Tibial nerve (tissue), 4 donors: ENCODE measurements at regions not wholly inside any gene's neighbourhood (a gene's known extent, or its start where the extent isn't known, plus 50 kb on each side); places are given as distances from the start of the nearest gene placed in this dataset.

Experiments used
- DNase-seq, 2 donors: peaks; one replicate each; pipeline ENCODE4 v3.0.0-alpha.2; 2019; ENCODE audit warnings: low spot score in 2 of 2
- H3K27ac ChIP-seq, 4 donors: fragments of 200-600 bp; sonication (generic) in 3 of 4; one replicate each; pipeline ENCODE4 v1.5.1; 2017 to 2019; ENCODE audit warnings: mild to moderate bottlenecking in 1 of 4
- H3K27me3 ChIP-seq, 2 donors: fragments of 200-600 bp; sonication (generic) in 1 of 2; one replicate each; pipeline versions ENCODE4 v1.5.1 to v1.6.0; 2017 to 2019
- H3K36me3 ChIP-seq, 3 donors: fragments of 200-600 bp; sonication (generic); one replicate each; pipeline ENCODE4 v1.5.1; 2018 to 2019
- H3K4me1 ChIP-seq, 4 donors: fragments of 200-600 bp; sonication (generic) in 3 of 4; one replicate each; pipeline ENCODE4 v1.5.1; 2017 to 2019
- H3K4me3 ChIP-seq, 4 donors: fragments of 200-600 bp; sonication (generic) in 3 of 4; one replicate each; pipeline ENCODE4 v1.5.1; 2017 to 2019; ENCODE audit warnings: mild to moderate bottlenecking in 1 of 4, moderate library complexity in 1 of 4
- H3K9me3 ChIP-seq, 4 donors: fragments of 200-600 bp; sonication (generic) in 3 of 4; one replicate each; pipeline ENCODE4 v1.5.1; 2017 to 2019
- CTCF ChIP-seq, 5 experiments: fragments of 200-600 bp in 3 of 5; fragments of 450-650 bp in 2 of 5; sonication (generic) in 3 of 5; IDR thresholded peaks; one replicate each; pipeline ENCODE4 v1.5.1; 2016 to 2019; ENCODE audit warnings: antibody characterized with exemption in 5 of 5, mild to moderate bottlenecking in 3 of 5, moderate library complexity in 2 of 5
- EP300 ChIP-seq, 2 donors: sonication (generic); formaldehyde crosslinking; IDR thresholded peaks; one replicate each; pipeline ENCODE4 v1.6.1; 2017; ENCODE audit warnings: antibody characterized with exemption in 2 of 2, mild to moderate bottlenecking in 1 of 2
- POLR2A ChIP-seq, 2 donors: fragments of 450-650 bp; IDR thresholded peaks; one replicate each; pipeline ENCODE4 v1.6.1; 2017; ENCODE audit warnings: antibody characterized with exemption in 2 of 2, mild to moderate bottlenecking in 2 of 2, moderate library complexity in 2 of 2
- WGBS, 2 donors: methylation state at CpG; one replicate each; pipeline ENCODE4 v1.1.5; 2018; 5-methylcytosine and 5-hydroxymethylcytosine counted together

DNA sequence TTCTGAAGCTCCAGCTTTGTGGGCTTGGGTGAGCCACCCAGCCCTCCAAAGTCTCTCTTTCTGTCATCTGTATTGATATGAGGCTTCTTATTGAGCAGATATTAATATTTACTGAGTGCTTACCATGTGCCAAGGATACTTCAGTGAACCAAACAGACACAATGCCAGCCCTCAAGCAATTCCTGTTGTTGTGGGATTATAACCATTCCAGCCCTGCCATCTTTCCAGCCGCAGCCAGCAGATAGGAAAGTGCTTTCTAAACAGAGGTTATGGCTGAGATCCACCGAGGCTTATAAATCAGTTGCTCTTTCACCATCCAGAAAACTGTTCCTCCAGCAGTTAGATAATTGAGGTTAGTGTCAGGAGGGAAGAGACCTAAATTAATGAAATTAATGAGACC, 137.7 kb upstream of the ALDH1B1 start:
- WGBS, 2 donors = 82 to 88% methylated on average over 2 of the region's 2 CpGs
- TF ChIP-seq CTCF (IDR thresholded peaks at IDR 0.05) (no peak), POLR2A (IDR thresholded peaks at IDR 0.05) (no peak), EP300 (IDR thresholded peaks at IDR 0.05) (no peak)
- H3K9me3 ChIP-seq = peaks cover 0 to 5% (median 0%) of the 10 kb centered on the region in 4 donors
- no peaks in the 10 kb centered on the region for H3K4me1 ChIP-seq
- no peaks in the 10 kb centered on the region for H3K36me3 ChIP-seq
- no peak overlapping the region for H3K27ac ChIP-seq
- H3K27me3 ChIP-seq = no peaks in the 10 kb centered on the region
- no peak for DNase-seq
- no peak overlapping the region for H3K4me3 ChIP-seq

DNA sequence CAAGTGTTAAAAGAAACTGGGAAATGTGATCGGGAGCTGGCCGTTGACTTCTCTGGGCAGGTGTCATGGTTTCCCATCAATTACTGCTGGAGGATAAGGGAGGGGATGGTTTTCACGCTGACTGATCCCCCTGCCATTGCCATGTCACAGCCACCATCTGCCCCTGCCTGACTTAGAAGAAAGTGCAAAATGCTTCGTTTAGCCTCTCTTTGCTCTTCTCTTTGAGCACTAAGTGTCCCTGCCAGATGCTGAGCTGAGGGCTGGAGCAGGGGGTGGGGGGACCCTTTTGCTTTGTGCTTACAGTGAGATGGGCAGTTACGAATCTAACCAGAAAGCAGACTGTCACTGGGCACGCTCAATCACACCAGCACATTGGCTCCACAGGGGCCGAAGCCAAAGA, 138.4 kb upstream of the ALDH1B1 start:
- TF ChIP-seq EP300 (IDR thresholded peaks at IDR 0.05) (no peak), POLR2A (IDR thresholded peaks at IDR 0.05) (no peak), CTCF (IDR thresholded peaks at IDR 0.05) (no peak)
- 56 to 73% methylated on average over 7 of the region's 7 CpGs for WGBS, 2 donors
- Histone ChIP-seq H3K4me1 (no peaks in the 10 kb centered on the region), H3K9me3 (peaks cover 0 to 5% (median 0%) of the 10 kb centered on the region in 4 donors), H3K36me3 (no peaks in the 10 kb centered on the region), H3K27ac (no peak overlapping the region), H3K4me3 (no peak overlapping the region), H3K27me3 (no peaks in the 10 kb centered on the region)
- DNase-seq = no peak

DNA sequence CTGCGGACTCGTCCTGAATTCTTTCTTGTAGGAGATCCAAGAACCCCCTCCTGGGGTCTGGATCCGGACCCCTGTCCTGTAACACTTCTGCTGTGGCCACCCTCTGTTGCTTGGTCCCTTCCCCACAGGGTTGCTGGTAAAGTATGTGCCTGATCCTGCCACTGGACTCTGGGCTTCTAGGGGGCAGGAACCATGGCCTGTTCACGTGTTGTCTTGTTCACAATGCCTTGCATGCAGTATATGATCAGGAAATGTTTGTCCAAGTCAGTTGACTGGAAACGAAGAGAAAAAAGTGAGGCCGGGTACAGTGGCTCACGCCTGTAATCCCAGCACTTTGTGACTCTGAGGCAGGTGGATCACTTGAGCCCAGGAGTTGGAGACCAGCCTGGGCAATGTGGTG, 139.3 kb upstream of the ALDH1B1 start:
- Histone ChIP-seq H3K27me3 (no peaks in the 10 kb centered on the region), H3K4me3 (no peak overlapping the region), H3K9me3 (peaks cover 0 to 5% (median 0%) of the 10 kb centered on the region in 4 donors), H3K4me1 (no peaks in the 10 kb centered on the region), H3K27ac (no peak overlapping the region), H3K36me3 (no peaks in the 10 kb centered on the region)
- 85% methylated on average over 7 of the region's 7 CpGs for WGBS, 2 donors
- DNase-seq = no peak
- TF ChIP-seq EP300 (IDR thresholded peaks at IDR 0.05) (no peak), POLR2A (IDR thresholded peaks at IDR 0.05) (no peak), CTCF (IDR thresholded peaks at IDR 0.05) (no peak)

DNA sequence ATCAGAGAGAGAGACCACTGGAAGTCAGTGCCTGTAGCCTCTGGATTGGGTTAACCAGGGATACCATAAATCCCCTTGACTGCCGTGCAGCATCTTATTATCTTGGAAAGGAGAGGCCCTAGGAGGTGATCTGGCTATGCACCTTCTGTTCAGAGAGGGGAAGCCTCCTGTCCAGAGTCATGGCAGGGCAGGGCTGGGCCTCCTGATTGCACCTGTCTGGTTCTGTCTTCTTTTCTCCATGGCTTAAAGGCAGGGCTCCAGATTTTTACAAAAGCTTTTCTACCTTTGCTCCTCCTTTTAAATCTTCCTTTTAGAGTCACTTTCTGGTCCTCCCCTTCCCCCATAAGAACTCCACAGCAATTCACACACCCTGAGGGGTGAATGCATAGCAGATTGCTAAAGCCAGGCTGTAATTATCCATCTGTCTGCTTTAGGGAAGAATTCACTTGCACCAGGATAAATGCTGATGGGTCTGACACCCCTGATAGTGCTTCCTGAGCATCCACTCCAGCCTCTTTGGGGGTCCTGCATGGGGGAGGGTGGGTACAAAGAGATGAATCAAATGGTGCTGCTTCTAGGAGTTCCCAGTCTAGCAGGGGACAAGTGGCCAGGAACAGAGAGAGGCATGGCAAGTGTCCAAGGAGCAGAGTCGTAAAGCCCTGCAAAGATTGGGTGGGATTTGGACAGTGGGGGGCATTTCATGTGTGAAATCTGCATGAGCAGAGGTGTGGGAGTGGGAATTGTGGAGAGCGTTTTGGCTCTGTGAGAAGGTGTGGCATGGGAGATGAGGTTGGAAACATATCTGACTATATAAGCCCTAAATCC, 141.3 kb upstream of the ALDH1B1 start:
- Histone ChIP-seq H3K27ac (no peak overlapping the region), H3K4me3 (no peak overlapping the region), H3K27me3 (no peaks in the 10 kb centered on the region), H3K9me3 (peaks cover 0 to 5% (median 0%) of the 10 kb centered on the region in 4 donors), H3K36me3 (no peaks in the 10 kb centered on the region), H3K4me1 (no peaks in the 10 kb centered on the region)
- no peak for TF ChIP-seq EP300 (IDR thresholded peaks at IDR 0.05)
- TF ChIP-seq CTCF (IDR thresholded peaks at IDR 0.05) = no peak
- no peak for TF ChIP-seq POLR2A (IDR thresholded peaks at IDR 0.05)
- WGBS, 2 donors = 35 to 44% methylated on average over 3 of the region's 3 CpGs
- DNase-seq = no peak

- H3K27me3 ChIP-seq = no peaks in the 10 kb centered on the region
- no peaks in the 10 kb centered on the region for H3K36me3 ChIP-seq
- TF ChIP-seq CTCF (IDR thresholded peaks at IDR 0.05) (no peak), EP300 (IDR thresholded peaks at IDR 0.05) (no peak)
- 81 to 82% methylated on average over 10 of the region's 10 CpGs for WGBS, 2 donors
- no peak overlapping the region for H3K4me3 ChIP-seq
- no peaks in the 10 kb centered on the region for H3K4me1 ChIP-seq
- H3K9me3 ChIP-seq = peaks cover 0 to 2% (median 0%) of the 10 kb centered on the region in 4 donors
- no peak overlapping the region for H3K27ac ChIP-seq
- DNase-seq = no peak
Measured at GRCh38 chr9:38250279-38251035, 142.0 kb upstream of the ALDH1B1 start.
